HepG2 (cell line): ENCODE measurements at regions not wholly inside any gene's neighbourhood (a gene's known extent, or its start where the extent isn't known, plus 50 kb on each side); places are given as distances from the start of the nearest gene placed in this dataset.

Source experiments
- CEBPG ChIP-seq: IDR thresholded peaks from 2 replicates; pipeline ENCODE4 v1.6.1; 2016
- FOXA1 ChIP-seq, 2 experiments: fragments of 450-650 bp in 1 of 2; sonication (generic) in 1 of 2; formaldehyde crosslinking in 1 of 2; IDR thresholded peaks; 2 replicates each; pipeline versions ENCODE4 v1.4.0 to v1.6.1; 2016 to 2020; ENCODE audit warnings: missing genetic modification reagents in 1 of 2
- FOXP4 ChIP-seq: sonication (generic); formaldehyde crosslinking; IDR thresholded peaks from 2 replicates; pipeline ENCODE4 v1.4.0; 2020; ENCODE audit warnings: missing genetic modification reagents
- HNF4A ChIP-seq: sonication (generic); formaldehyde crosslinking; IDR thresholded peaks from 2 replicates; pipeline ENCODE4 v1.4.0; 2020; ENCODE audit warnings: missing genetic modification reagents
- HNF4G ChIP-seq, 2 experiments: sonication (generic) in 1 of 2; formaldehyde crosslinking in 1 of 2; IDR thresholded peaks; 2 replicates each; pipeline versions ENCODE4 v1.4.0 to v1.6.1; 2011 to 2020; ENCODE audit warnings: borderline replicate concordance in 2 of 2, low read depth in 2 of 2, mild to moderate bottlenecking in 2 of 2, low read length in 1 of 2, missing genetic modification reagents in 1 of 2, moderate library complexity in 1 of 2
- MEIS2 ChIP-seq: sonication (generic); formaldehyde crosslinking; IDR thresholded peaks from 2 replicates; pipeline ENCODE4 v1.9.0; 2021; ENCODE audit warnings: mild to moderate bottlenecking, missing genetic modification reagents
- PPARG ChIP-seq: conservative IDR thresholded peaks from 2 replicates; pipeline ENCODE4 v1.6.1; 2016; ENCODE audit warnings: missing biosample characterization, missing genetic modification reagents
- RARA ChIP-seq: IDR thresholded peaks from 2 replicates; pipeline ENCODE4 v1.6.1; 2016; ENCODE audit warnings: missing genetic modification reagents, missing compliant biosample characterization
- REPIN1 ChIP-seq: sonication (generic); formaldehyde crosslinking; IDR thresholded peaks from 2 replicates; pipeline ENCODE4 v1.8.0; 2022; ENCODE audit warnings: missing genetic modification reagents, low read depth, mild to moderate bottlenecking, borderline replicate concordance
- SOX13 ChIP-seq, 3 experiments: fragments of 450-650 bp in 1 of 3; sonication (generic) in 1 of 3; formaldehyde crosslinking in 1 of 3; IDR thresholded peaks in 2 of 3; conservative IDR thresholded peaks in 1 of 3; 2 replicates each; pipeline versions ENCODE4 v1.5.0 to v1.6.1; 2016 to 2020; ENCODE audit warnings: antibody characterized with exemption in 1 of 3, mild to moderate bottlenecking in 1 of 3, missing compliant biosample characterization in 1 of 3, missing genetic modification reagents in 1 of 3, moderate library complexity in 1 of 3
- ZEB1 ChIP-seq: IDR thresholded peaks from 2 replicates; pipeline ENCODE4 v1.6.1; 2012; ENCODE audit warnings: mild to moderate bottlenecking, low read depth, inconsistent platforms; ENCODE audit not compliant: insufficient replicate concordance
- ZNF609 ChIP-seq: sonication (generic); formaldehyde crosslinking; IDR thresholded peaks from 2 replicates; pipeline ENCODE4 v1.4.0; 2020; ENCODE audit warnings: mild to moderate bottlenecking, missing genetic modification reagents, borderline replicate concordance
- TF ChIP-seq, protein P1 (sequence below): sonication (generic); IDR thresholded peaks from 2 replicates; pipeline ENCODE4 v1.6.1; 2016; ENCODE audit warnings: low read depth, borderline replicate concordance
- TF ChIP-seq, protein P2 (sequence below): IDR thresholded peaks from 2 replicates; pipeline ENCODE4 v1.6.1; 2016; ENCODE audit warnings: missing compliant biosample characterization, missing genetic modification reagents, borderline replicate concordance

DNA sequence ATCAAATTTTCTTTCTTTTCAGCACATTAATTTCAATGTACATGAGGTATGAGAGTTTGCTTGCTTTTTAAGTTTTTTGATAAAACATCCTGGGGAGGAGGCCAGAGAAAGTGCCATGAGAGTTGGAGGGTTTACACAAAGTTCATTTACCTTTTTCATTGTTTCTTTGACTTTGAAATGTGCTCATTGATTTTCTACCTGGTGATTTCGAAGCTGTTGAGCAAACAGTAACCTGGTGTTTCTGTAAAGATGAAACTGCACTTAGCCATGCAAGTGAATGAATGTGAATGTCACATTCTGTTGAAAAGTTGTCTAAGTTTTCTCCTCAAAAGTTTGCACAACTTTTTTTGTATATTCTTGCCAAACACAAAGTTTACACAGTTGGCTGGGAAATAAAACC, 797.0 kb downstream of the METTL4 start (continued):
- TF ChIP-seq, protein P1, sequence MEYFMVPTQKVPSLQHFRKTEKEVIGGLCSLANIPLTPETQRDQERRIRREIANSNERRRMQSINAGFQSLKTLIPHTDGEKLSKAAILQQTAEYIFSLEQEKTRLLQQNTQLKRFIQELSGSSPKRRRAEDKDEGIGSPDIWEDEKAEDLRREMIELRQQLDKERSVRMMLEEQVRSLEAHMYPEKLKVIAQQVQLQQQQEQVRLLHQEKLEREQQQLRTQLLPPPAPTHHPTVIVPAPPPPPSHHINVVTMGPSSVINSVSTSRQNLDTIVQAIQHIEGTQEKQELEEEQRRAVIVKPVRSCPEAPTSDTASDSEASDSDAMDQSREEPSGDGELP, result 0 out of 2 replicates have a peak, but pooled peaks have one; percentile 16
- peak; percentile 41; the same call in 1 of the 2 replicates for TF ChIP-seq HNF4A
- no peak for TF ChIP-seq MEIS2 (CRISPR knock-in tag)
- TF ChIP-seq, protein P2, sequence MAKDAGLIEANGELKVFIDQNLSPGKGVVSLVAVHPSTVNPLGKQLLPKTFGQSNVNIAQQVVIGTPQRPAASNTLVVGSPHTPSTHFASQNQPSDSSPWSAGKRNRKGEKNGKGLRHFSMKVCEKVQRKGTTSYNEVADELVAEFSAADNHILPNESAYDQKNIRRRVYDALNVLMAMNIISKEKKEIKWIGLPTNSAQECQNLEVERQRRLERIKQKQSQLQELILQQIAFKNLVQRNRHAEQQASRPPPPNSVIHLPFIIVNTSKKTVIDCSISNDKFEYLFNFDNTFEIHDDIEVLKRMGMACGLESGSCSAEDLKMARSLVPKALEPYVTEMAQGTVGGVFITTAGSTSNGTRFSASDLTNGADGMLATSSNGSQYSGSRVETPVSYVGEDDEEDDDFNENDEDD (CRISPR knock-in tag), result no peak
- peak; percentile 52 for TF ChIP-seq CEBPG (CRISPR knock-in tag)
- TF ChIP-seq PPARG (CRISPR knock-in tag), result 0 out of 2 replicates have a peak, but pooled peaks have one; percentile 16
- peak; percentile 33; the same call in 1 of the 2 replicates for TF ChIP-seq FOXP4
- no peak for TF ChIP-seq FOXA1 (IDR thresholded peaks at IDR 0.05)
- TF ChIP-seq FOXA1 (CRISPR knock-in tag; IDR thresholded peaks at IDR 0.05), result peak; percentile 23; the same call in 1 of the 2 replicates
- TF ChIP-seq REPIN1, result peak; percentile 22; the same call in 1 of the 2 replicates
- TF ChIP-seq ZEB1, result peak; percentile 87
- TF ChIP-seq RARA (CRISPR knock-in tag), result peak; percentile 74
- peak; percentile 73 for TF ChIP-seq SOX13 (IDR thresholded peaks at IDR 0.05)
- TF ChIP-seq SOX13 (CRISPR knock-in tag; conservative IDR thresholded peaks at IDR 0.05 in 1 of 2, IDR thresholded peaks at IDR 0.05 in 1 of 2), result peak in 1 of 2 experiments; percentile 82; a peak in 2 of 4 replicates
- no peak for TF ChIP-seq HNF4G (IDR thresholded peaks at IDR 0.05; ENCODE audit: borderline replicate concordance, low read depth, low read length)
- no peak for TF ChIP-seq HNF4G (CRISPR knock-in tag; IDR thresholded peaks at IDR 0.05; ENCODE audit: borderline replicate concordance, low read depth)
- peak; percentile 52; the same call in 1 of the 2 replicates for TF ChIP-seq ZNF609 (CRISPR knock-in tag)
